RPMI7951 (cell line): ENCODE measurements at regions not wholly inside any gene's neighbourhood (a gene's known extent, or its start where the extent isn't known, plus 50 kb on each side); places are given as distances from the start of the nearest gene placed in this dataset.

Experiments
- DNase-seq: peaks from one replicate; pipeline ENCODE4 v3.0.0-alpha.2; 2012; ENCODE audit warnings: low read depth

DNA sequence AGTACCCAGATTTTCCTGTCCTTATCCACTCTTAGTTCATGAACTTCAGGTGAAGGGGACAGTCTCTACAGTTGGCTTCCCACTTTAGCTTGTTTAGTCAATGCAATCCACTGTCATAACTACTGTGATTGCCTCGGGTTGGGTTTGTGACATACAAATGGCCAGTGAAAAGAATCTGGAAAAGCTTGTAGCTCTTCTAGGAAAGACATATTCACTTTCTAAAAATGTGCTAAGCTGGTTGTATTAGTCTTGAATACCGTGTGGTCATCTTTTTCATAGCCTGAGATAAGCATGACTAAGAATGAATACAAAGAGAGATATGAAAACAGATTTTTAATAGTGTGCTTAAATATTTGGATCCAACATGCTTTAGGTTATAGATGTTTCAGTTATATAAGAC, 1443.5 kb upstream of the IGFBP7 start:
- DNase-seq = no peak

DNA sequence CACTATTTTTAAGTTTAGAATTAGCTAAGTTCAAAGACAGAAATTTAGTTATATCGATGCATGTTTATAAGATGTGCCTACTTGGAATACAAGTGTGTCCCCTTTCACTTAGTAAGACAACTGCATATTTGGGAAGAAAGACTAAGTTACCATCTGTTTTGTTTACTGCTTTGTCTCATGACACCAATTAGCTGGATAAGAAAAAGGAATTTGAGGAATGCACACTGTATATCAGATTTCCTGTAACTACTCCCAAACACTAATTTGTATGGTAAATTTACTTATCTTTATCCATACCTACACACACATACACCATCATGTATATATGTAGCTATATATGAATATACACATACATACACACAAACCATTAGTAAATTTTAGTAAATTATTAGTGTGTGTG, 1442.8 kb upstream of the IGFBP7 start:
- no peak for DNase-seq

DNA sequence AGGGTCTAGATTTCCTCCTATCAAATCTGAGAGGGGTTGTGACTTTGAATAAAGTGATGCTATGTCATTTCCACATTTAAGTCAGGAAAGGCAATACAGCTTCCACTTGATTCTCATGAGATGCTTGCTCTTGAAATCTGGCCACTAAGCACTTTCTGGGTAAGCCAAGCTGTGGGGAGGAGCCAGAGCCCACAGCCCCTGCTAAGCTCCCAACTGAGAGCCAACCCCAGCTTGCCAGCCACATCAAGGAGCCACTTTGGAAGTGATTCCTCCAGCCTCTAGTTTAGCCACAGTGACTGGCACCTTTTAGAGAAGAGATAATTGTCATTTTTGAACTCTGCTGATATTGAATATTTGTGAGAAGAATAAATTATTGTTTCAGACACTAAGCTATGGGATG, 1441.5 kb upstream of the IGFBP7 start:
- no peak for DNase-seq

DNA sequence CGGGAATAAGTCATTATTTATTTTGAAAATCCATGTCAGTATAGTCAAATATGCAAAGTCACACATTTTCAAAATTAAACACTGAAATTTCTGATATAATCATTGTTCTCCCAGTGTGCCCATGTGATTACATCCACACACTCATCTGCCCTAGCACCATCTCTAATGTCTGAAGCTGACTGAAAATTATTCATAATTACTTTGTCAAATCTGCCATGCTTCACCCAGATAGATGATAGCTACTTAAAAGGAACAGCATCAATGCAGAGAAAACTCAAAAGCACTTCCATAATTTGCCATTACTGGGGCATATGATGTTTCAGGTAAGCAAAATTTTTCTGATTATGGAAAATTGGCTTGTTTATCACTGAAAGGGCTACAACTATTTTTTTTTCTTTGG, 1433.3 kb upstream of the IGFBP7 start:
- DNase-seq = no peak

DNA sequence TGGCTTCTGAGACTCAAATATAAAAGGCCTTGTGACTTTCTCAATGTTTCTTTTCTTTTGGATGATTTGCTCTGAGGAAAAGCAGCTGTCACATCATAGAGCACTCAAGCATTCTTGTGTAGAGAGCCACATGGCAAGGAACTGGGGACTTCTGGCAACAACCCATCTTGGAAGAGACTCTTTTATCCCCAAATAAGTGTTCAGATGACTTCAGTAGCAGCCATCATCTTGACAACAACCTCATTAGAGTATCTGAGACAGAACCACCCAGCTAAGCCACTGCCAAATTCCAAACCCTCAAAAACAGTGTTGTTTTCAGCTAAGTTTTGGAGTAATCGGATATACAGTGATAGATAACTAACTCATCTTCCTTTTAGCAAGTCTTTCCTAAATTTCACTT, 1431.7 kb upstream of the IGFBP7 start:
- no peak for DNase-seq

DNA sequence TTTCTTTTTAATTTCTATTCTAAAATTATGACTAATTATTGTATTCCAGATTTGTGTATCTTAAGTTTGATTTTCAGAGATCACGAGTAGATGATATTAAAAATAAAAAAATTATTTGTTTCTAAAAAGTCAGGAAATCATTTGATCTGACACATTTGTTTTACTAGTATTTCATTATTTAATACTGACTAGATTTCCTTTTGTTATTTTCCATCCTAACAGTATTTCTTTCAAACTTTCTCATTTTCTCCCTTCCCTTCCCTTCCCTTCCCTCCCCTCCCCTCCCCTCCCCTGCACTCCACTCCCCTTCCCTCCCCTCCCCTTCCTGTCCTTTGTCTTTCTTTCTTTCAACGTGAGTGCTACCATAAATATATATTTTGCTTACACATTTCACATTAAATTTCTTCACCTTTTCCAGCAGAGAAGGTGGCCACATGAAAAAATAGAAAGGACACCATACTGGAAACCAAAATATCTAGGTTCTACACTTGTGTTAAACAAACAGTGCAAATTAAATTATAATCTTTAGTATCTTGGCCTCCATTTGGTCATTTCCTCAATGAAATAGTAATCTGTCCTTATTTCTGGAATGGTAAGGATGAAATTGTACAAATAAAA, 1412.7 kb upstream of the IGFBP7 start:
- no peak for DNase-seq

DNA sequence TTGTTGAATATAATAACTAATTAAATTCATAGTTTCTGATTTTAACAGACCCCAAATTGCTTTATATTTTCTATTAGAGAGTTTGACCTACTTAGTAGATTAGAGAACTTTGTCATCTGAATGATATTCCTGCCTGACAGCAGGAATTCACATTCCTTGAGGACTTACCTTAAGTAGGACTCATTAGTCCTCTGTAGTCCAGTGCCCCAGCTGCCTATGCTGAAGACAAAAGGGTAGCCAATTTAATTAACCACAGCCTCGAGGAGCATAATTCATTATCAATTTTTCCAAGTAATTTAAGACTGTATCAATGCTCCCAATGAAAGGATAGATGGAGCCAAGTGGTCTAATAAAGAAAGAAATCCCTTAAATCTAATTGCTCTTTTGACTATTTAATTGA, 1405.0 kb upstream of the IGFBP7 start:
- no peak for DNase-seq

DNA sequence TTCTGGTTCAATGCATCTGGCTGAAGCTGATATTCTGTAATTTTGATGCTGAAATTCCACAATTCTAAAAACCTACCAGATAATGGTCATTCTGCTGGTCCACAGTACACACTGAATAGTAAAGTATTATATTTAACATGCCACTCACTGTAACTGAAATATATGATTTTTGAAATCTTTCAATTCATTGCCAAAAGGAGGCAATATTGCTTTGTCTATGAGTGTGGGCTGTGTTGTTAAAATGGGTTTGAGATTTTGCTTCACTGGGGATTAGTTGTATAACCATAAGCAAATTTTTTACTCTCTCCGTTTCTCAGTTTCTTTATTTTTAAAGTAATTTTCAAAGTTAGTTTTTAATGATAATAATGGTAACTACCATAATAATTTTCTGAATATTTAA, 1404.1 kb upstream of the IGFBP7 start:
- no peak for DNase-seq

DNA sequence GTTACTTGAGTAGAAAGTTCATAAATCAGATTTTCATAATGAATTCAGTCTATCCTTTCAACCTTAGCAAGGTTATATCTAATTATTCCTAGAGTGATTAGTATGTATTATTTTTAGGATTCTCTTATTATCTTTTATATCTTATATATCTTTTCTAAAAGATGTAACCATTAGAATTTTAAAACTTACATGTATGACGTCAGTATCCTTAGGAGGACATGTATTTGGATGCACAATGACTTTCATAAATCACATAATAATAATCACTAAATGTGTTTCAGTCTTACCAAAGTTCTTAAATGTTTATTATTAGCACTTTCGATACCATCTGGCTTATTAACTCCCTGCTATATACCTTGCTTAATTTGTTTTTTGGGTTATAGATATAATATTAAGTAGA, 1400.5 kb upstream of the IGFBP7 start:
- DNase-seq = no peak

DNA sequence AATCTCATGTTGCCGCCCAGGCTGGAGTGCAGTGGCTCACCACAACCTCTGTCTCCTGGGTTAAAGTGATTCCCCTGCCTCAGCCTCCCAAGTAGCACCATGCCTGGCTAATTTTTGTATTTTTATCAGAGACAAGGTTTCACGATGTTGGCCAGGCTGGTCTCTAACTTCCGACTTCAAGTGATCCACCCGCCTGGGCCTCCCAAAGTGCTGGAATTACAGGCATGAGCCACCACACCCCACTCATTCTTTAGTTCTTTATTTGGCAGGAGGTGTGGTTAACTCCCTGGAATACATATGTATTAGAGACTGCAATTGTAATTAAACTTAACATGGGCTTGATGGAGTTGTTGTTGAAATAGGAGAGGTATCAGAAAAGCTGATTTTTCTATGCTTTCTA, 1396.9 kb upstream of the IGFBP7 start:
- no peak for DNase-seq

DNA sequence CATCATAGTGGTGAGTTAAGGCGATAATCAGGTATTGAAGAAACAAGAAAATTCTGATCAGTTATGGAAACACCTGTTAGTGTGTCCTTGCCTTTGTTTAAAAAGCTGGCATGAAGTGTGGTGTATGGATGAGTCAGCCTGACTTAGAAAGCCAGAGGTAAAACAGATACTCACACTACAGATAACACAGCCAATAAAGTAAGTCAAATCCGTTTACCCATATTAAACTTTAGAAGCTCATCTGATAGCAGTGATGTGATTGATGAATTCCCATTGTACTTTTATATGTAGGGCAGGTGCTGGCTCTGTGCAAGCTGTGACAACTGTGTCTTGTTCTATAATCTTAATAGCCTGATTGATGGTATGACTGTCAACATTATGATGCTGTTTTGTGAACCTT, 1392.7 kb upstream of the IGFBP7 start:
- DNase-seq = no peak

DNA sequence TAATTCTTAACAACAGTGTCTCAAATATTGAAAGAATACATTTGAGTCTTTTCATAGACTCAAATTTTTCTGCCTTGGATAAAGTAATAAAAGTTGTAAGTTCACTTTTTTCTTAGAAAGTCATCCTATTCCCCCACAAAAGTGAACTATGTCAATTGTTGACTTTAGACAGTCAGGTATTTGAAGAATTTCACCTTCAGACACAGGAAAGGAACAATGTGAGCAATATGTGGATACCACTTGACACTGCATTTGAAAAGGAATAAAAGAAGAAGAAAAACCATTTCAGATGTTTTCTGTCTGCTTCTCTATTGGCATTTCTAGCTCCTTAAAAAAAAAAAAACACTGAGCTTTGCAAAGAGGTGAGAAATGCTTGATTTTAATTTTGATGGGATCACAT, 1389.0 kb upstream of the IGFBP7 start:
- no peak for DNase-seq

DNA sequence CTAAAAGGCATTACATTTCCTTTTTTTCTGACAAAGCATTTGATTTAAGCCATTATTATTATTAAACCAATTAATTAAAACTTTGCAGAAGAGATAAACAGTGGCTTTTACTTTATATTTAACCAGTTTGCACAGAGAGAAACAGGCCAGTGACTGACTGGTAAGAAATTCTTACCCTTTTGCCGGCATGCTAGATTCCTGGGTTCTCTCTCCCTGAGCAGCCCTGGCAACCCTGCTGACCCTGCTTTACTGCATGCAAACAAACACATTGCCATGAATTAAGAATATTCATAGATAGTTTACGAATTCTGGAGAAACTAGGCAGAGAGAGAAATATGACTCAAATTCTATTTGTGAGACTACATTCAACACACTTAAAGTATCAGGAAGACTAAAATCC, 1381.4 kb upstream of the IGFBP7 start:
- DNase-seq = no peak

DNA sequence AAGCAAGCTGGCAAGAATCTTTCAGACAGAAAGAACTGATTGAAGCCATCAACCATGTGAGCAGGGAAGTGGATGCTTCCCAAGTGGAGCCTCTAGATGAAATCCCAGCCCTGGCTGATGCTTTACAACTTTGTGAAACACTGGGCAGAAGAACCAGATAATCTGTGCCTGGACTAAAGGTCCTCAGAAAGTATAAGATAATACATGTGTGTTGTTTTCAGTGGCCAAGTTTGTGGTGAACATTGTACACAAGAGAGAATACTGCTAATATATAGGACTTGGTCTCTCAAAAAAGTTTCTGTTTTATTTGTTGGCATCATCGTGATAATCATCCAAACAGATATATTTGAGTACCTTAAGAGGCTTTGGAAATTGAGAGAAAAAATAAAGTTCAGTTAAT, 1367.8 kb upstream of the IGFBP7 start:
- DNase-seq = no peak

DNA sequence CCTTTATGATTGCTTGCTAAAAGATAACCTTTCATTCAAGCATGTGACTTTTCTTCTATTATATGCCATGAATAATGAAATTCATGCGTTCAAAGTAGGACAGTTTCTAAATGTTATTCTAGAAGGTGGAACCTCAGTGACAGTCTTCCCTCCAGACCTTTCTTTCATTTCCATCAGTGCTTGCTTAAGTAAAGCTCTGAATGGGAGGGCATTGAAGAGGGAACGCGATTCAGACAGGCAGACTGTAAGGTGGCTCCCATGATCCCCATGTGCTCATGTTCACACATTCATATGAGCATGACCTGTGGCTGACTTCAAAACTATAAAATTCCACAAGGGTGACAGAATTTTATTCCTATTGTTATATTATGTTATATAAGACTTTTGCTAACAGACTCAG, 1367.3 kb upstream of the IGFBP7 start:
- no peak for DNase-seq

DNA sequence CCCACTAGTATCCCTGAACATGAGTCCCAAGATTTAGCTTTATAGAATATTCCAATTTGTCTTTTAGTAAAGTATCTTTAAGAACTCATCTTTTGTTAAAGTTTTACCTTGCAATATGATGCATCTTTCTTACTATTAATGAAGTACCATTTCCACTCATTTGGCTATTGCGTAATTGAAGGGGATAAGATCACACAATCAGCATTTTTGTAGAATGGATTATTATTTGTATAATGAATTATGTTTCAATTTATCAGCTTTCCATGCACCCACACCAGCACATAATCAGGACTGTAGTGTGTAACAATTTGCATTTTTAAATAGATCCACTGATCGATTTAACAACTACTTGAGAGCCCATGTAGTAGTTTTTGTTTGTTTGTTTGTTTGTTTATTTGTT, 1364.9 kb upstream of the IGFBP7 start:
- DNase-seq = no peak

DNA sequence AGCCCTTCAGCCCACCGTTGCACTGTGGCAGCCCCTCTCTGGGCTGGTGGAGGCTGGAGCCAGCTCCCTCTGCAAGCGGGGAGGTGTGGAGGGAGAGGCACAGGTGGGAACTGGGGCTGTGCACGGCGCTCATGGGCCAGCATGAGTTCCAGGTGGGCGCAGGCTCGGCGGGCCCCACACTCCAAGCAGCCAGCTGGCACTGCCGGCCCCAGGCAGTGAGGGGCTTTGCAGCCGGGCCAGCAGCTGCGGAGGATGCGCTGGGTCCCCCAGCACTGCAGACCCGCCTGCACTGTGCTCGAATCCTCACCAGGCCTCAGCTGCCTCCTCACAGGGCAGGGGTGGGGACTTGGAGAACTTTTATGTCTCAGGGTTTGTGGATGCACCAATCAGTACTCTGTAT, 1354.8 kb upstream of the IGFBP7 start:
- no peak for DNase-seq

DNA sequence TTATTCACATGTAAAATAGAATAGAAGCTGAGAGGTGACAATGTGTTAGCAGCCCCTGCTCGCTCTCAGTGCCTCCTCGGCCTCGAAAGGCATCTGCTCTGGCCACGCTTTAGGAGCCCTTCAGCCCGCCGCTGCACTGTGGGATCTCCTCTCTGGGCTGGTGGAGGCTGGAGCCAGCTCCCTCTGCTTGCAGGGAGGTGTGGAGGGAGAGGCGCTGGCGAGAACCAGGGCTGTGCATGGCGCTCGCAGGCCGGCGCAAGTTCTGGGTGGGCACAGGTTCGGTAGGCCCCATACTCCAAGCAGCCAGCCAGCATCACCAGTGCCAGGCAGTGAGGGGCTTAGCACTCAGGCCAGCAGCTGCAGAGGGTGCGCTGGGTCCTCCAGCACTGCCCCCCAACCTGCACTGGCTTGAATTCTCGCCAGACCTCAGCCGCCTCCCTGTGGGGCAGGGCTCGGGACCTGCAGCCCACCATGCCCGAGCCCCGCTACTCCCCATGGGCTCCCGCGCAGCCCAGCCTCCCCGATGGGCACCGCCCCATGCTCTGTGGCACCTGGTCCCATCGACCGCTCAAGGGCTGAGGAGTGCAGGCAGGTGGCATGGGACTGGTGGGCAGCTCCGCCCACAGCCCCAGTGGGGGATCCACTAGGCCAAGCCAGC, 1346.7 kb upstream of the IGFBP7 start:
- DNase-seq = no peak

DNA sequence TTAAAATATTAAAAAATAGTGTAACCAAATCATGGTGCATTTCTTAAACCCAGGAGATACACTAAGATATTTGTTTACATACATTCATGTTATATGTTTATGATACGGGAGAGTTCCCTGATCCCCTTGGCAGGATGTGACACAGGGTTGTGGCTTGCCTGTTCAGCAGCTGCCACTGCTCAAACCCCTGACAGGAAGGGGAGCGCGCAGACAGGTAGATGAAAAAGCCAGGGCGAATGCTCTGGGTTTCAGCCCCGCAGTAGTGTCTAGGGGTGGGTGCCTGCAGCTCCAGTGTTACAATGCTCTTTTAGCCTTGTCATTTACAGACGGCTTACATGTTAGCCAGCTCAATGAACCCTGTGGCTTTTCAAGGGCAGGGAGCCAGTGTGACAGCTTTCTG, 1343.8 kb upstream of the IGFBP7 start:
- DNase-seq = no peak

DNA sequence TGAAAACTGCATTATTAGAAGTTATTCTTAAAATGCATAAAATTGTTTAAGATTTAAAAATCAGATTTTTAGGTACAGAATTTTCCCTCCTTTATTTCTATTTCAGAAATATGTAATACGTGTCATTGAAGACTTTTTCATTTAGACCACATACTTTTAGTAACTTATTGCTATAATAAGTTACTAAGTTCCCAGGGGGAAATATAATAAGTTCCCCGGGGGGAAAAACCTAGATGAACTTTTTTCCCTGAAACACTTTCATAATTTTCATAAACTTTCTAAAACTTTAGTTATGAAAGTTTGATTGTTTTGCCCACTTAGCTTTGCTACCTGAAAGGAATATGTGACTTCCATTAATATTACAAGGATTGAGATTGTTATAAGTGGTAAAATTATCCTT, 1341.5 kb upstream of the IGFBP7 start:
- DNase-seq = no peak

DNA sequence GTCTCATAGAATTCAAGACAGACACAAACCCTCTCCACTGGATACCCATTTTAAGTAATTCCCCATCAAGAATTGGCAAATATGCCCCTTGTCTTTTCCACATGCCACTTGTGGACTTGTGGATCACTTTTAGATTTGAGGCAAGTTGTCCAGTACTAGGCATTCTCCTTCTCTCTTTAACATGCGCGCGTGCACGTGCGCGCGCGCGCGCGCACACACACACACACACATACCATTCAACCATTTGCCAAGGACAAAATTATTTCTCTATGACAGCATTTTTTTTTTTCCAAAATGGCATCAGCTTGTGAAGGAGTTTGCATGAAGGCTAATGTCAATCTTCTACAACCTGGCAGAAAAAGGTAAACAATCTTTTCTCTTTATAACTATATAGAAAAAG, 1325.7 kb upstream of the IGFBP7 start:
- DNase-seq = no peak

DNA sequence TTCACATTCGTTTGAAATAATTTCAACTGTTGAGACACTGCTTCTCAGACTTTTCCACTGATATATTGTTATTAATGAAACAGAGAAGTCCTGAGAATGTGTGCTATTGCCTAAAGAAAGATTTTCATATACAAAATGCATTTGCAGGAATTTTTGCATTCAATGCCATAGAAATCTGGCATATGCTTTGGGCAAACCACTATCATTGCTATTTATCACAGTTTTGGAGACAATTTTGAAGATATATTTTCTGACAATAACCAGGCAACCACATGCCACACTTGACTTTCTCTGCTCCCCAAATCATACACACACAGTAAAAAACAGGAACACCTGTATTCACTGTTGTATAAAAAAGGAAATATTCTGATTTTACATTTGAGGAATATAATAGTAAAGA, 1303.7 kb upstream of the IGFBP7 start:
- no peak for DNase-seq

DNA sequence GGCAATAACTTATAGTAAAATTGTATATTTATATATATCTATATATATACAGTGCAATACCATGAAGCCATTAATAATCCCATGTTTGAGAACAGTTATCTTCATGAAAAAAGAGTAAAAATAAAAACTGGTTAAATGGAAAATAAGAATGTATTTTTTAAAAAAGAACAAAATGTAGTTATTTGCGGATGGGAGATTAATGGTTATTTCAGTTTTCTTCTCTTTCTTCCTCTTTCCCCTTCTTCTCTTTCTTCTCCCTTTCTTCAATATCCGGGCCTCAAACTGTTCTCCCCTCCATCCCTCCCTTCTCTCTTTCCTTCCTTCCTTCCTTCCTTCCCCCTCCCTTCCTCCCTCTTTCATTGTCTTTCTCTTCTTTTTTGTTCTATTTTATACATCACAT, 1301.7 kb upstream of the IGFBP7 start:
- no peak for DNase-seq

DNA sequence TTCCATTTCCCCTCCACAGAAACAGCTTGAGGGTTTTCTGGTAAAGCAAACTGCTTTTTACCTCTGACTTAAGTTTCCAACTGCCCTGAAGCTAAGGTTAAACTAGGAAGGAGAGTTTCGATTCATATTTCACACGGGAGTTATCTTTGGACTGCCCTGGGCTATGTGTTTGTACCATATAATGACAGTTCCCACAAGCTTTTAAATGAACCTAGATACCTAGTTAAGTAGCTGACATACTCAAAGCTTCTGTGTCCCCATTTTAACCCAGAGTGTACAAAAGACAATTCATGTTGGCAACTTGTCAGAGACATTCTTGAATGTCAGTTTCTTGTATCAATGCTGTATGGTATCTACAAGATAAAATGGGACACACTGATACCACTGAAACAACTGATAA, 1296.6 kb upstream of the IGFBP7 start:
- no peak for DNase-seq
